HG03442 (cell line): ENCODE measurements at regions not wholly inside any gene's neighbourhood (a gene's known extent, or its start where the extent isn't known, plus 50 kb on each side); places are given as distances from the start of the nearest gene placed in this dataset.
"Not testable (repeated sequence)": the region's sequence is repeated elsewhere in the genome, so short reads cannot be mapped to it uniquely, and the experiment has no call there.

ENCODE experiments used
- ATAC-seq: cut with Tn5 transposase; IDR thresholded peaks from one replicate; pipeline ENCODE4 v1.9.1; 2021; ENCODE audit warnings: mild to moderate bottlenecking, moderate library complexity; ENCODE audit not compliant: unreplicated experiment

- ATAC-seq: no peak
These were observed 51.7 kb downstream of the FAM50B start for GRCh38 chr6:3900744-3901336.

- no peak for ATAC-seq
These were observed 53.9 kb downstream of the FAM50B start for GRCh38 chr6:3902871-3903648.

- ATAC-seq: no peak
These were observed 55.3 kb downstream of the FAM50B start for GRCh38 chr6:3904518-3904917.

- no peak for ATAC-seq
These were observed 57.0 kb downstream of the FAM50B start for GRCh38 chr6:3905945-3906845.

- no peak for ATAC-seq
These were observed 57.6 kb downstream of the FAM50B start for GRCh38 chr6:3906846-3907151.

GRCh38 chr6:3908223-3908622, 59.0 kb downstream of the FAM50B start:
- no peak for ATAC-seq

GRCh38 chr6:3908961-3909360, 59.8 kb downstream of the FAM50B start:
- no peak for ATAC-seq

GRCh38 chr6:3910106-3910663, 61.0 kb downstream of the FAM50B start:
- no peak for ATAC-seq

- no peak for ATAC-seq
These were observed 62.0 kb downstream of the FAM50B start for GRCh38 chr6:3911130-3911529.

GRCh38 chr6:3911614-3912336, 62.6 kb downstream of the FAM50B start:
- ATAC-seq: no peak

- ATAC-seq: no peak
These were observed 63.3 kb downstream of the FAM50B start for GRCh38 chr6:3912361-3913076.

- ATAC-seq: no peak
These were observed 64.1 kb downstream of the FAM50B start for GRCh38 chr6:3913077-3913957.

GRCh38 chr6:3913958-3914337, 64.8 kb downstream of the FAM50B start:
- no peak for ATAC-seq

- no peak for ATAC-seq
These were observed 66.1 kb downstream of the FAM50B start for GRCh38 chr6:3915076-3915791.

- ATAC-seq: no peak
These were observed 67.0 kb downstream of the FAM50B start for GRCh38 chr6:3916211-3916610.

GRCh38 chr6:3916749-3917148, 67.6 kb downstream of the FAM50B start:
- not testable (repeated sequence) for ATAC-seq

- ATAC-seq: no peak
These were observed 69.3 kb downstream of the FAM50B start for GRCh38 chr6:3918469-3918868.

- no peak for ATAC-seq
These were observed 70.0 kb downstream of the FAM50B start for GRCh38 chr6:3919130-3919628.
